Cardiac muscle cell (in vitro differentiated cells and primary cell): ENCODE measurements at regions not wholly inside any gene's neighbourhood (a gene's known extent, or its start where the extent isn't known, plus 50 kb on each side); places are given as distances from the start of the nearest gene placed in this dataset.

Experiments
- DNase-seq, 2 donors: peaks; one replicate each; pipeline versions ENCODE4 v3.0.0 to v3.0.0-alpha.2; 2010 to 2017; ENCODE audit warnings: low read depth in 1 of 2, low spot score in 1 of 2
- H3K27ac ChIP-seq: fragments of 200-600 bp; sonication (generic); 2 replicates; pipeline ENCODE4 v1.5.1; 2016
- H3K27me3 ChIP-seq: fragments of 200-600 bp; sonication (generic); 2 replicates; pipeline ENCODE4 v1.6.0; 2016; ENCODE audit warnings: control low read depth
- H3K36me3 ChIP-seq: fragments of 200-600 bp; sonication (generic); 2 replicates; pipeline ENCODE4 v1.5.1; 2016; ENCODE audit warnings: control low read depth
- H3K4me1 ChIP-seq: fragments of 200-600 bp; sonication (generic); 2 replicates; pipeline ENCODE4 v1.8.1; 2017; ENCODE audit warnings: low read depth, mild to moderate bottlenecking, mixed run types
- H3K4me3 ChIP-seq: fragments of 200-600 bp; sonication (generic); 2 replicates; pipeline ENCODE4 v1.5.1; 2016; ENCODE audit warnings: mild to moderate bottlenecking
- H3K9me3 ChIP-seq: fragments of 200-600 bp; sonication (generic); 2 replicates; pipeline ENCODE4 v1.5.1; 2017; ENCODE audit warnings: low read depth, mild to moderate bottlenecking, control low read depth
- CTCF ChIP-seq: IDR thresholded peaks from 2 replicates; pipeline ENCODE4 v1.5.1; 2012; ENCODE audit warnings: low read depth, mild to moderate bottlenecking, low read length

- Histone ChIP-seq H3K9me3 (no peaks in the 10 kb centered on the region), H3K27me3 (no peaks in the 10 kb centered on the region), H3K4me3 (no peak overlapping the region), H3K36me3 (no peaks in the 10 kb centered on the region), H3K27ac (no peak overlapping the region), H3K4me1 (peaks cover 11% of the 10 kb centered on the region)
- TF ChIP-seq CTCF, result no peak
- no peak for DNase-seq
Observed at GRCh38 chr11:130548491-130548833, 100.0 kb downstream of the ADAMTS15 start.

- H3K27ac ChIP-seq, result no peak overlapping the region
- H3K27me3 ChIP-seq, result no peaks in the 10 kb centered on the region
- H3K4me3 ChIP-seq, result no peak overlapping the region
- no peak for TF ChIP-seq CTCF
- no peak for DNase-seq
- no peaks in the 10 kb centered on the region for H3K36me3 ChIP-seq
- no peaks in the 10 kb centered on the region for H3K9me3 ChIP-seq
- peaks cover 11% of the 10 kb centered on the region for H3K4me1 ChIP-seq
Observed at GRCh38 chr11:130549393-130549999, 101.1 kb downstream of the ADAMTS15 start.

- H3K4me3 ChIP-seq, result no peak overlapping the region
- no peak for DNase-seq
- no peaks in the 10 kb centered on the region for H3K36me3 ChIP-seq
- no peaks in the 10 kb centered on the region for H3K27me3 ChIP-seq
- H3K27ac ChIP-seq, result no peak overlapping the region
- H3K4me1 ChIP-seq, result peaks cover 11% of the 10 kb centered on the region
- no peak for TF ChIP-seq CTCF
- no peaks in the 10 kb centered on the region for H3K9me3 ChIP-seq
Observed at GRCh38 chr11:130550150-130550549, 101.7 kb downstream of the ADAMTS15 start.

- no peaks in the 10 kb centered on the region for H3K27me3 ChIP-seq
- TF ChIP-seq CTCF, result no peak
- H3K9me3 ChIP-seq, result no peaks in the 10 kb centered on the region
- no peak for DNase-seq
- peaks cover 11% of the 10 kb centered on the region for H3K4me1 ChIP-seq
- peak overlapping the region; percentile 45 for H3K27ac ChIP-seq
- no peaks in the 10 kb centered on the region for H3K36me3 ChIP-seq
- H3K4me3 ChIP-seq, result no peak overlapping the region
Observed at GRCh38 chr11:130550984-130551383, 102.5 kb downstream of the ADAMTS15 start.

- DNase-seq, result no peak
- no peaks in the 10 kb centered on the region for H3K9me3 ChIP-seq
- no peak overlapping the region for H3K4me3 ChIP-seq
- TF ChIP-seq CTCF, result no peak
- H3K36me3 ChIP-seq, result no peaks in the 10 kb centered on the region
- no peaks in the 10 kb centered on the region for H3K27me3 ChIP-seq
- peaks cover 11% of the 10 kb centered on the region for H3K4me1 ChIP-seq
- H3K27ac ChIP-seq, result peak overlapping the region; percentile 45
Observed at GRCh38 chr11:130551388-130551787, 102.9 kb downstream of the ADAMTS15 start.

GRCh38 chr11:130553306-130553705, 104.9 kb downstream of the ADAMTS15 start:
- no peaks in the 10 kb centered on the region for H3K27me3 ChIP-seq
- H3K27ac ChIP-seq, result no peak overlapping the region
- no peaks in the 10 kb centered on the region for H3K36me3 ChIP-seq
- H3K4me1 ChIP-seq, result peaks cover 11% of the 10 kb centered on the region
- DNase-seq, result peak in 1 of 2 donors; percentile 52
- TF ChIP-seq CTCF, result no peak
- H3K4me3 ChIP-seq, result no peak overlapping the region
- H3K9me3 ChIP-seq, result no peaks in the 10 kb centered on the region
